Stimulated activated CD4-positive, alpha-beta T cell treated with anti-CD3 and anti-CD28 coated beads, Interleukin-15, amount 100 ng/mL, for 24 hours (primary cell): ENCODE measurements at regions not wholly inside any gene's neighbourhood (a gene's known extent, or its start where the extent isn't known, plus 50 kb on each side); places are given as distances from the start of the nearest gene placed in this dataset.

Source experiments
- DNase-seq: peaks from one replicate; pipeline ENCODE4 v3.0.0-alpha.2; 2020

DNA sequence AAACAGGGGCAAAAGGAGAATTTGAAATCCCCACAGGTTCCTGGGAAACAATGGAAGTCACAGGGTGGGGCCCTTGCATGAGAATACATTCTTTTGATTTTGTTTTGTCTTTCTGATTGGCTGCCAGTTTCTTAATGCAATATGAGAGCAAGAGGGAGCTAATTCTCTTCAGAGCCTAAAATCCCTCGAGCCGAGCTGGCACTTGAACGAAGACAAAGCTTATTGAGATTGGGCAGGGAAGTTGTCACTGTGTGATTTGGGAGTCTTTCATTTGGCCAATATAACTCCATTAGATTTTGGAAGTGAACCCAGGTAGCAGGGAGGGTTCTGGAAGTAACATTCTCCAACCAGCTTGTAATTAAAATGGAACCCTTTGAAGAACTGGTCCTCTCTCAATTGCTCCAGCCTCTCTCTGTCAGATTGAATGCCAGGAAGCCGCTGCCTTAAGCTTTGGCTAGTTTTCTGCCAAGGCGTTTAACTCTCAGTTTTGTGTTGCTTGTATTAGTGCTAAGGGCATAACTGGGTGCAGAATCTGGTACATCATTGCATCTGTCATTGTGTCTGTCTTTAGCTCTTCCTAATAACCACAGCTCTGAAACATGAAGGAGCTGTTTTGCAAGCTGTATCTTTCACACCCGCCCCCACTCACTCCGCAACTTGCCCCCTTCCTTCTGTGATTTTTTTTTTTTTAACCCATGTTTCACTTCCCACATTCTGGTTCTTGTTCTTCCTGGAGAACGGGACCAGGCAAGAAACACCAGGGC lies 272.0 kb downstream of the MAF start:
- no peak for DNase-seq

GRCh38 chr16:79327836-79328235 lies 272.7 kb downstream of the MAF start:
- no peak for DNase-seq

DNA sequence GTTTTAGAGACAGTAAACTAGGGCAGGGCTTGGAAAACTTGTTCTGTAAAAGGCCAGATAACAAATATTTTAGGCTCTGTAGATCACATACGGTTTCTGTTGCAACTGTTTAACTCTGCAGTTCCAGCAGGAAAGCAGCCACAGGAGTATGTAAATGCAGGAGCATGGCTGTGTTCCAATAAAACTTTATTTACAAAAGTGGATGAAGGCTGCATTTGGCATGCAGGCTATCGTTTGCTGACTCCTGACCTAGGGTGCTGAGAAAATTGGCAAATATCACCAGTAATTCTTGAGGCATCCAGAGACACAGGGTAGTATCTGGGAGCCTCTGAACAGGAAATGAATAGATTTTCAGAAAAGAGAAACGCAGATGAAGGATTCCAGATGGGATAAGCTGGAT lies 274.0 kb downstream of the MAF start:
- no peak for DNase-seq

DNA sequence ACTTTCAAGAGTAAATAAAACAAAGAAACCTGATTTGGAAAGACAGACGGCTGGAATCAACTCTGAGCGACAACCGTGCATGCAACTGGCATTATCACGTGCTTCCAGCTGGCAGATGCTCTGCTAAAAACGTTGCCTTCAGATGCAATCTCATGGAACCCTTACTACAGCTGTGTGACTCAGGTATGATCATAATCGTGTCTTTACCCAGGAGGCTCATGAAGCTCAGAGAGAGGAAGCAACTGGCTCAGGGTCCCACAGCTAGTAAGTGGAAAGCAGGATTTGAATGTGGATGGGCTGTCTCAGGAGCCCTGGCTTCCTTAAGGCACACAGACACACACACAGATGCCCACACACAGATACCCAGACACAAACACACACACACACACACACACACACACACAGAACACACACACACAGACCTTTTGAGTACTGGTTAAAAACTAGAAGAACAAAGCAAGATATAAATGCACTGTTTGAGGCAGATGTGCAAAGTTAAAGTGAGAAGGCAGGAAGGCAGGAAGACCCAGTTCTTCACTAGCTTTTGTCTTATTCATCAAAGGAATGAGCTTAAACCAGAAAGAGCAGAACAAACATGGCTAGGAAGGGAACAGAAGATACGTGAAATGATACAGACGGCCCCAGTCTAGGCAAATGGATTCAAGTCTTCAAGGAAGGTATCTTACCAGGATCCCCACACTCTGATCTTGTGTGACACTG lies 275.2 kb downstream of the MAF start:
- no peak for DNase-seq

- no peak for DNase-seq
Observed at GRCh38 chr16:79320956-79321355, 279.6 kb downstream of the MAF start.

DNA sequence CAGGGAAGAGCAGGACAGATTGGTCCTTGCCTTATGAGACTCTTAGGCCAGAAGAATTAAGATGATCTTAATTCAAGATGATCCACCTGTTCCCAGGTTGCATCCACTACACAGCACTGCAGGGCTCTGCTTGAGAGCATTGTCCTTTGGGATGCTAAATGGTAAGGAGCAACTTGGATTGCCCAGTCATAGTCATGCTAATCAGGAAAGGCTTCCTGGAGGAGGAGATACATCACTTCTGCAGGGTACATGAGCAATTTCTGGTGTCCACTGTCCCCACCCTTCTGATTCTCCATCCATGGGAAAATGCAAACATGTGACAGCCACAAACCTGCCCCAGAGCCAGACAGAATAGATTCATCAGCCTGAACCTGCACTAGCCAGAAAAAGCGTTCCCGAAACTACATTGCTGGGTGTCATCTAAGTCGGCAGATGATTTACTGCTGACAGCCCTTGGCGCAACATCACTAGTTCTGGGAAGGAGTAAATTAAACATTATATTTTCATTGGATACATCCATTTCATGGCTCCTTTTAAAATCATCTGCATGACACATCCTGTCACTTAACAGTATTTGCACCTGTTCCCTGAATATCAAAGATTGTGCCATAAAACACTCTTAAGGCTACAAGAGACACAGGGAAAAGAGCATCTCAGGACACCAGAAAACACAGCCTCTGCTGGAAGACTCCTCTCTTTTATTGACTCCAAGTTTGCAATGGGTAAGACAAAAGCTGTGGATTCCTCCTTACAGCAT lies 282.2 kb downstream of the MAF start:
- no peak for DNase-seq

DNA sequence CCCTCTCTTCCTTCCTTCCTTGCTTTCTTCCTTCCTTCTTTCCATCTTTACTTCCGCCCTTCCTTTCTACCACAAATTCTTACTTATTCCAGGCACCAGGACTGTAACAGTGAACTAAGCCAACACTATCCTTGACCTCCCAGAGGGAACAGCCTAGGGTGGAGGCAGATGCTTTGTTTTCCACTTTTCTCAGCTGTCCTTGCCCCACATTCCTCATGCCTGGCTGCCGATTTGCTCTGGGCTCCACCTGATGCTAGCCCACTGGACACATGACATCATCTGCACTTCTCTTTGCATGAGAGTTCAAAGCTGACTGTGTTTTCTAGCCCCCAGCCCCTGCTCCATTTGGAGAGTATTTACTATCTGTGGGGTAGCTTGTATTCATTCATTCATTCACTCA lies 283.0 kb downstream of the MAF start:
- DNase-seq = no peak

DNA sequence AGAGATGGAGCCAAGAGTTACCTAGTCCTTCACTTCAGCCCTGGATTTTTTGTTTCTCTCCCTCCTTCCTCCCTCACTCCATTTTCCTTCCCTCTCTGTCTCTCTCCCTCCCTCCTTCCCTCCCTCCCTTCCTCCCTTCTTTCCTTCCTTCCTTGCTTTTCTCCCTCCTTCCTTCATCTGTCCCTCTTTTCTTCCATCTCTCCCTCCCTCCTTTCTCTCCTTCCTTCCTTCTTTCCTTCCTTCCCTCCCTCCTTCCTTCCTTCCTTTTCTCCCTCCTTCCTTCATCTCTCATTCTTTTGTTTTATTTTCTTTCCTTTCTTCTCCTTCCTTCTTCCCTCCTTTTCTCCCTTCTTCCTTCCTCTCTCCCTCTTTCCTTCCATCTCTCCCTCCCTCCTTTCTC lies 283.5 kb downstream of the MAF start:
- DNase-seq = no peak

DNA sequence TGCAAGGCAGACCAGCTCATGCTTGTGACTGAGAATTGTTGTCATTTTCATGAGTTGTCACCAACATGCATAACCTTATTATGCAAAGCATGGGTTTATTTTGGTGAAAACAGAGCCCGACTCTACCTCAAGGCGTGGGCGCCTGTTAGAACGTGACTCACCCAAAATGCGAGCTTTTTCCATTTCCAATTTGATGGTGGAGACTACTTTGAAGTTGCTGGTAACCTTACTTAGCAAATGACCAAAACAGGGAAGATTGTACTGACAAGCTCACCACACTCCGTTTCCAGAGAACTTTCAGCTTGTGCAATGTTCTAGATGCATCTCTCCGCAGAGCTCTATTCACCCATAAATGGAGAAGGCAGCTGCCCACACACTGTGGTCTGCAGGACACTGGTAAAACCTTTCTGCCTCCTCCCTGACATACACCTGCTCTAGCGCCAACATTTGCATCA lies 284.5 kb downstream of the MAF start:
- peak; percentile 84 for DNase-seq

DNA sequence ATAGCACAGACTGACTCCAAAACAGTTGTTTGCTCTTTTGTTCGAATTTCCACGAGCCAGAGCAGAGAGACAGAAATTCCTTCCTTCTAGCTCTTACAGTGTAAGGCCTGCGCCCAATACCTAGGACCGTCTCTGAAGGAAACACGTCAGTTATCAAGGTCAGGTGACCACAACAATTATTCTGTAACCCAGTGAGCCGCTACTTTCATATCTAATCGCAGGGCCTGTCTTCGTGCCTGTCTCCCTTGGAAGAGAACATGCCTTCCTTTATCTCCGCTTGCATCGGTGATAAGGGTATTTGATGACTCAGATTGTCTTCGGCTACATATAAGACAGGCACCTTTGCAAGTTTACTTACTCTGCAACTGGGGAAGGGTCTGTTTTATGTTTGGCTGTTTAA lies 288.0 kb downstream of the MAF start:
- no peak for DNase-seq

DNA sequence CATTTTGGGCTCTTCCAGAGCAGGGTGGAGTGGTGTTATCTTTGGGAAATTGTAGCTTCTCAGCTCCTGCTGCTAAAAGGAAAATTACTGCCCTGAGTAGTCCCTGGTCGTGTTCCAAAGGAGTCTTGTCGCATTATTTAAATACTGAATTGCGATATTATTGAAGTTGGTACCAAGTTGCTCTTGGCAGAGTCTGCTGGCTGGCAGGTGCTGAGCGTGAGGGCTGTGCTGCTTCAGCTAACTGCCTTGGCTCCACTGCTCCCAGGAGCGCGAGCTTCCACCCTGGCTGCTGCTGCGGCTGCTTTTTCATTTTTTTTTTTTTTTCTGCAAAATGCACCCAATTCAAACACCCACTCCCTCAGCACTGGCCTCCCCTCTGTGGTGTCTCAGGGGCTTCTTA lies 289.8 kb downstream of the MAF start:
- no peak for DNase-seq

DNA sequence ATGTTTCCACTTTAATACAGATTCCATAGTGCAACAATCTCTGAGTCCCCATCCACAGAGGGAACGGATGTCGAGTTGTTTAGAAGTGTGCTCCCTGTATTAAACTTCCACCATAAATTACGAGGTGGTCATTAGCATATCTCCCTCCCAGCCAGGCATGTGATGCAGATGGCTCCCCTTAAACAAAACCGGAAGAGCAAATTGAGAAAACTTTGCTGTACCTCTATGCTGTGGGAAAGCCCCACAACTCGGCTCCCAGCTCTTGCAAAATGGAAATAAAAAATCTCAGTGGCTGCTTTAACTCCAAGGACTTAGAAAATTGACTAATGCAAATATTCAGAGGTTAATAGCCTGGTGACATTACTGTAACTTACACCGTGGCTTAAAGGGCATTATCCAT lies 290.9 kb downstream of the MAF start:
- no peak for DNase-seq

- DNase-seq = no peak
Observed at GRCh38 chr16:79307214-79307613, 293.3 kb downstream of the MAF start.

DNA sequence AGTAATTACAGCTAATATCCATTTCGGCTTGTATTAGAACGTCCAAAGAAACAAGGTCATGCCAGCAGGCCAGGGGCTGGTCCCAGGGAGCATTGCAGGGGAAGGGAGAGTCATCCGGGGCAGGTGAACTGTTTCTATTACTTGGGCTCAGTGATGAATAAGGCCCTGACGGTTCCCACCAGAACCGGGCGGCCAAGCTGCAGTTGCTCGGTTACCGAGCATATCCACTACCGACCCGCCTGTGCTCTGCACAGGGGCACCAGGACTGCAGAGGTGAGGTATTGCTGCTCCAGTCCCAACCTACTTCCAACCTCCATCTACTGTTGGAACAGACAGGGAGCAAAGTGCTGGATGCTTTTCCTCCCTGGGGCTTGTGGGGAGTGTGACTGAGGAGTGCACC lies 295.5 kb downstream of the MAF start:
- no peak for DNase-seq

- DNase-seq = no peak
Observed at GRCh38 chr16:79303959-79304387, 296.6 kb downstream of the MAF start.

DNA sequence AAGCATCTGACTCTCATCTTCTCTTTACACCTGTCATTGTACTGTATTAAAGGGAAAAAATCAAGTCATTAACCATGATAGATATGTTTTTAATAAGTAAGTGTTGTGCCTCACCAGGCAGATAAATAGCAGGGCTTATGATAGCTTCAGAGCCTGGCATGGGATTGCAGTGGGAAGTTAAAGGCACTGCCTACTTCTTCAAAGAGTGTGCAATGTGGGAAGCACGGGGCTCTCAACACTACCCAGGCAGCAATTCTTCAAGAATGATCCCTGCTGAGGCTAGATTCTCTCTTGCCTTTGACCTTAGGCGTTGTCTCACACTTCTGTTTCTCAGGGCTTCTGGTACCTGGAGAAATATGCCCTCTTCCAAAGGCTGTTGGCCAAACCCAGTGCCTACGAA lies 297.3 kb downstream of the MAF start:
- no peak for DNase-seq

DNA sequence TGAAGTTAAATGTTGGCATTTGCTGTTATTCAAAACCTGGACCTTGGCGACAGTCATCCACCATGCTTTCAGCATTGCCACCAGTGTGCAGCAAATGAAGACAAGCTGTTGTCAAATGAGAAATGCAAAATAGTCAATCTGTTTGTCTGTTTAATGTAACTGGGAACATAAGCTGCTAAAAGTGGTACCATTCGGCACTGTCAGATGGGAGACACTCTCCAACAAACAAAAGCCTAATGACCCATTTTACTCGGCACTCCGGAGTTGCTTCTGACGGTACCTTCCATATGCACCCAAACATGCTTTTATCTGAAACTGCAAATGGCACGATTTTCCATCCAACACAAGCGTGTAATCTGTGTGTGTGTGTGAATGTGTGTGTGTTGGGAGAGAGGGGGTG lies 297.8 kb downstream of the MAF start:
- no peak for DNase-seq

DNA sequence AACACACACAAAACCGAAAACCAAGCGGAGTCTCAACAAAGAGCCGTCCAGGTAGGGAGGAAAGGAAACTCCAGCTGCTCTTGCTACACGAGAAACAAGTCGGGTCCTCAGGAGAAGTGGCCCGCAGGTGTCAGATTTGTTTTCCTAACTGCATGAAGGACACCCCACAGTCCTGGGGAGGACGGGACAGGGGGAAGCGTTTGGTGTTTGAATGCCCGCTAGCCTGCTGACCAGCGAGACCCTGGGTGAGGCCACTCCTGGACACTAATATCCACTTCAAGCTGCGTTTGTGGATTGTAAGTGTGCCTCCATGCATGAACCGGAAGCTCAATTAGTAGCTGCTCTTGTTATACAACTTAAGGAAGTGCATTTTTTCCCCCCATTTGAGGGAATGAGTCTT lies 299.5 kb downstream of the MAF start:
- no peak for DNase-seq

GRCh38 chr16:79298894-79299799 lies 301.4 kb downstream of the MAF start:
- no peak for DNase-seq

GRCh38 chr16:79298476-79298875 lies 302.1 kb downstream of the MAF start:
- no peak for DNase-seq

DNA sequence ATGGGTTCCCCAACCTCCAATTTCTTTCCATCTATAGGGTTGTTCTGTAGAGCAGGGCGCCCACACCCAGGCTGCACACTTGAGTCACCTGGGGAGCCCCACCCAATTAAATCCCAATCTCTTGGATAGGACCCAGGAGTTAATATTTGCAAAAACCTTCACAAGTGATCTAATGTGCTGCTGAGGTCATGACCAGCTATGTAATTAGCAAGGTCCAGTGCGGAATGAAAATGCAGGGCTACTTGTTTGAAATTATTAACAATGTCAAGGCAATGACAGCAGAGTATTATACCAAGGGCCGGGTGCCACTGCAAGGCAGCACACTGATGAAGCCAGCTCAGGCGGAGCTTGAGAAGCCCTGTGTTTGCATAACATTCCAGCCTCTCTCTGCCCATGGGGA lies 302.7 kb downstream of the MAF start:
- no peak for DNase-seq

DNA sequence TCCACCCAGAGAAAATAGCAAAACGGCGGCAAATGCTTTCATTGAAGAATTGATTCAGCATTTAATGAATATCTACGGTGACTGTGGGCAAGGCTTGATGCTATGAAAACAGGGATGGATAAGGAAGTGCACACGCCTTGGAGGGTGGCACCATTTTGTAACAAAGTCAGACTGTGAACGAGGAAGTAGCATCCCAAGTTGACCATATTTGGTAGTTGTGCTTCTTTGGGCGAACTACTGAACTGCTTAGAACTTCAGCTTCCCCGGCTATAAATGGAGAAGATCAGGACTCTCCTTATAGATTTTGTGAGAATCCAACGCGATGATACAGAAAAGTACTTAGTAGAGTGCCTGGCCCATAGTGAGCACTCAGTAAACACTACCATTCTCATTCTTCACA lies 303.2 kb downstream of the MAF start:
- no peak for DNase-seq

- no peak for DNase-seq
Observed at GRCh38 chr16:79296491-79296890, 304.0 kb downstream of the MAF start.
